ENCODE measurements at regions not wholly inside any gene's neighbourhood (a gene's known extent, or its start where the extent isn't known, plus 50 kb on each side); places are given as distances from the start of the nearest gene placed in this dataset.

DNA sequence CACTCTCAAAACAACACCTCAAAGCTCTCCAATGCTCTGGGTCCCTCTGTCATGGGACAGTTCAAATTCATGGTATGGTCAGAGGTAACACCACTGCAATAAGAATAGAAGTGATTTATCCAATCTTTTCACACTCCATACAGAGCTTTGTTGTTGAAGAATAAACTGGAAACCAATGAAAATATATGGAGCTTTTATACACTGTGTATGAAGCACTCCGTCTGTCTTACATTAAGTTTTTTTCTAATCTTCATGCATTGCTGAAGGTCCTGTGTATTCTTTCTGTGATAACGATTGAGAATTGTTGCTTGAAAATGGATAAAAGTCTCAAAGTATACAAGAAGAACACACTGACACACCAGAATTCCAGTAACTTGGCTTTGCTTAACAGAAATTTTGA, 603.7 kb upstream of the LUZP2 start:
- DNase-seq (ENCODE audit: insufficient read length, low spot score): no peak
- FAIRE-seq: no peak
- TF ChIP-seq CTCF (IDR thresholded peaks at IDR 0.05; ENCODE audit: insufficient read depth, missing control alignments): no peak

DNA sequence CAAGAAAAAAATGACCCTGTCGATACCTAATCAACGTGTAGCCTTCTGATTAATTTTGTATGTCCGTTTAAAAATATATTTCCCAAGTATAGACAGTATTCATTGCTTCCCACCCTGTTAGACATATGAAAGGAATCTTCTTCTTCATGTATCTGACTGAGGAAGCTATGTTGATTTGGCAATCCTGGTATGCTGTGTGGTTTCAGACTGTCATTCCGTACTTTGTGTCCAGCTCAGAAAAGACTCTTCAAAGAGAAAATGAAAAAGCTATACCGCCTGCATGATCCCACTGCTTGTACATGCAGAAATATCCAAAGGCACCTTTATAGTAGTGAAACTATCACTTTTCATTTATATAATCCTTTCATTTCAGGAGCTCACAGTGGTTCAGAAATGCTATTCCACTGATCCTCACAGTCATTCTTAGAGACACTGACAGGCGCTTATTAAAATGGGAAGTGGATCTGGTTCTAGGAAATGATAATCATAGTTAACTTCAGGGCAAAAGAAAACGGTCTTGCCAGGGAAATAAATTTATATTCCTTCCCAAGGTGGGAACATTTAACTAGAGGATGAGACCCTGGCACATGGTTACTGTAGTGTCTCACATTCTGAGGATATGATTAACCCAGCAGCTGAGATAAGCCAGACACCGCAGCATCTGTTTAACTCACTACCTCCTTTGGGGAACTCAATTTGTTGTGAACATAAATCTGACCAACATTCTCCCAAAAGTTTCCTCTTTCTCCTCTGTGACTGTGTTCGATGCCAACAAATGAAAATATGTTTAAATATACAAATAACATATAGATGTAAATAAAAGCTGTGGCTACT, 599.2 kb upstream of the LUZP2 start:
- DNase-seq (ENCODE audit: insufficient read length, low spot score) (no peak), FAIRE-seq (no peak)
- TF ChIP-seq CTCF (IDR thresholded peaks at IDR 0.05; ENCODE audit: insufficient read depth, missing control alignments): no peak

DNA sequence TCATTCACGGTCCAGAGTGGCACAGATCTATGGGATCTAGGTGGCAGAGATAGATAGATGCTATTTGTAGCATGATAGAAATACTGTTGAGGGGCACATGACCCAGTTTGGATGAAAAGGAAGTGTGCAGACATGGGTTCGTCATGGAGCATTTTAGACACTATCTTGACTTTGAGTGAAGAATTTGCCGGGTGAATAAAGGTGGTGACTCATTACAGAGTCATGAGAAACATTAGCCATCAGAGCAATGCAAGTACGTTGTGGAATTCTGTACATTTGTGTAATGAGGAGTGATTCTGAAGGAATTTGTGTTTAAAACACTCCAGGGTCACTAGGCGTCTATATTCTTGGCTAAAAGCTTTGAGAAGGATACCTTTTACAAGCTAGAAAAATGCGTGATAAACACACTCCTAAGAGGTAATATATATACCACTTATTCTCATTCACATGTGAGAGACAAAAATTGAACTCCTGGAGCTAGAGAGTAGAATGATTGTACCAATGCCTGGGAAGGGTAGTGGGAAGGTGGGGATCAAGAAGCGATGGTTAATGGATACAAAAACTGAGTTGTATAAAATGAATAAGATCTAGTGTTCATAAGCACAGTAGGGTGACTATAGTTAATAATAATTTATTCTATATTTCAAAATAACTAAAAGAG, 593.7 kb upstream of the LUZP2 start:
- FAIRE-seq: no peak
- no peak for DNase-seq (ENCODE audit: insufficient read length, low spot score)
- no peak for TF ChIP-seq CTCF (IDR thresholded peaks at IDR 0.05; ENCODE audit: insufficient read depth, missing control alignments)

DNA sequence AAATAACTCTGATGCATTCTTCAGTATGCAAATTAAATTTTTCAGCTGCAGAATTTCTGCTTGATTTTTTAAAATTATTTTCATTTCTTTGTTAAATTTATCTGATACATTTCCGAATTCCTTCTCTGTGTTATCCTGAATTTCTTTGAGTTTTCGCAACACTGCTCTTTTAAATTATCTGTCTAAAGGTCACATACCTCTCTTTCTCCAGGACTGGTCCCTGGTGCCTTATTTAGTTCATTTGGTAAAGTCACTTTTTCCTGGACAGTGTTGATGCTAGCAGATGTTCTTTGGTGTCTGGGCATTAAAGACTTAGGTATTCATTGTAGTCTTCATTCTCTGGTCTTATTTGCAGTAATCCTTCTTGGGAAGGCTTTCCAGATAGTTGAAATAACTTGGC, 577.4 kb upstream of the LUZP2 start:
- DNase-seq (ENCODE audit: insufficient read length, low spot score) (no peak), FAIRE-seq (no peak)
- TF ChIP-seq CTCF (IDR thresholded peaks at IDR 0.05; ENCODE audit: insufficient read depth, missing control alignments): no peak

DNA sequence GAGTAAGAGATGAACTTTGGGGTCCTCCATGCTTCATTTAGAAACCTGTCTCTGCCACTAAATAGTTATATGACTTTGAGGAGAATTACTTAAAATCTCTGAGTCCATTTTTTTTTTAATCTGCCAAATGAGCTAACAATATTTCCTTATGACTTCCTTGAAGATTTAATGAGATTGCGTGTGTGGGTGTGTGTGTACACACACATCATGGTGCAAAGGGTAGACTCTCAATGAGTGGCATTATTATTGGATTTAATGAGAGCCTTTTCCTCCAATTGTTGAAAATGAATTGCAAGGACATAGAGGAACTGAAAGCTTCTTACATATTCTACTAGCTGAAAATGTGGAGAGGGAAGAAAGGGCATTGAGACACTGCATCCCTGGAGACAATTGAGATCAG, 573.5 kb upstream of the LUZP2 start:
- FAIRE-seq (no peak), DNase-seq (ENCODE audit: insufficient read length, low spot score) (no peak)
- no peak for TF ChIP-seq CTCF (IDR thresholded peaks at IDR 0.05; ENCODE audit: insufficient read depth, missing control alignments)

DNA sequence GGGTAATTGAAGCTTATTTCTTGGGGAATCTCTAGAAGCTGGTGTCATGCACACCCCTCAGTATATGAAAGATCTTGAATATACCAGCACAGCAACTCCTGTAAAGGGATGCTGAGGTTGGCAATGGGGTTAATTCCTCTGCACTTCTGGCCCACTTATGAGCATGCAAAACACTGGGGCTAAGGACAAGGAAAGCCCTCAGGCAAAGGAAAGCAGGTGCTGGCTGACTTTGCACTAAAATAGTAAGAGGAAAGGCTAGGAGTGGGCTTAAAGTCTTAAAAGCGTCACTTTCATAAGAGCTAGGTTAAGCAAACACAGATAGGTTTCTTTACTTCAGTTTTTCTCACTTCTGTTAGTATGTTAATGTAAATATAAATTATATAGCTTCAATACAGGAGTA, 572.6 kb upstream of the LUZP2 start:
- FAIRE-seq (no peak), DNase-seq (ENCODE audit: insufficient read length, low spot score) (no peak)
- TF ChIP-seq CTCF (IDR thresholded peaks at IDR 0.05; ENCODE audit: insufficient read depth, missing control alignments): no peak

GRCh38 chr11:23931443-23931842, 565.4 kb upstream of the LUZP2 start:
- FAIRE-seq (no peak), DNase-seq (ENCODE audit: insufficient read length, low spot score) (no peak)
- no peak for TF ChIP-seq CTCF (IDR thresholded peaks at IDR 0.05; ENCODE audit: insufficient read depth, missing control alignments)

All from D721Med (cell line).